B cell (primary cell): ENCODE measurements at regions not wholly inside any gene's neighbourhood (a gene's known extent, or its start where the extent isn't known, plus 50 kb on each side); places are given as distances from the start of the nearest gene placed in this dataset.

Experiments used
- ATAC-seq: fragments of 200-7000 bp; cut with Tn5 transposase; one replicate; pipeline ENCODE4 v1.10.0; 2021; ENCODE audit warnings: low read depth, mild to moderate bottlenecking, moderate number of reproducible peaks, moderate library complexity
- CTCF ChIA-PET: fragments of 350-600 bp; sonication (Branson Sonifier 250); formaldehyde crosslinking; loops from one replicate; lab custom pipeline; 2021; ENCODE audit warnings: antibody characterized with exemption, inconsistent platforms; lab: Charles Lee
- POLR2A ChIA-PET: fragments of 350-600 bp; sonication (Branson Sonifier 250); formaldehyde crosslinking; loops from one replicate; lab custom pipeline; 2021; ENCODE audit warnings: antibody characterized with exemption; lab: Charles Lee
- DNase-seq: peaks from one replicate; pipeline ENCODE4 v3.0.0; 2013
- H2AFZ ChIP-seq: 2 replicates; pipeline ENCODE4 v1.6.1; 2012; ENCODE audit warnings: mild to moderate bottlenecking, low read depth, low read length; ENCODE audit not compliant: insufficient read depth, poor library complexity, severe bottlenecking
- H3K27ac ChIP-seq, 2 donors: 1 replicate in 1 of 2; 2 replicates in 1 of 2; pipeline ENCODE4 v1.5.1; 2012 to 2013; ENCODE audit warnings: low read length in 2 of 2, mild to moderate bottlenecking in 2 of 2, moderate library complexity in 1 of 2
- H3K27me3 ChIP-seq, 4 experiments: fragments of 200-600 bp in 1 of 4; sonication (generic) in 1 of 4; replicated peaks in 1 of 4; 1 replicate in 2 of 4; 2 replicates in 2 of 4; pipeline versions ENCODE4 v1.6.1 to v1.7.0; 2013 to 2016; ENCODE audit warnings: low read length in 3 of 4, mild to moderate bottlenecking in 2 of 4, mixed read lengths in 1 of 4, moderate library complexity in 1 of 4; ENCODE audit not compliant: insufficient read depth in 4 of 4, control insufficient read depth in 3 of 4; ENCODE audit errors: control extremely low read depth in 1 of 4
- H3K36me3 ChIP-seq, 2 experiments: replicated peaks in 1 of 2; 1 replicate in 1 of 2; 2 replicates in 1 of 2; pipeline versions ENCODE4 v1.6.1 to v1.7.1; 2013; ENCODE audit warnings: low read length in 1 of 2; ENCODE audit not compliant: insufficient read depth in 2 of 2, control insufficient read depth in 1 of 2; ENCODE audit errors: control extremely low read depth in 1 of 2, extremely low read depth in 1 of 2
- H3K4me1 ChIP-seq, 2 donors: fragments of 200-600 bp in 1 of 2; sonication (generic) in 1 of 2; 1 replicate in 1 of 2; 2 replicates in 1 of 2; pipeline versions ENCODE4 v1.5.1 to v1.6.1; 2013 to 2017; ENCODE audit warnings: low read length in 2 of 2; ENCODE audit not compliant: control insufficient read depth in 2 of 2, insufficient read depth in 2 of 2
- H3K4me2 ChIP-seq: replicated peaks from 2 replicates; pipeline ENCODE3; 2012; ENCODE audit warnings: mild to moderate bottlenecking, low read depth, low read length; ENCODE audit not compliant: poor library complexity, severe bottlenecking
- H3K4me3 ChIP-seq, 5 experiments: fragments of 200-600 bp in 1 of 5; sonication (generic) in 1 of 5; 1 replicate in 3 of 5; 2 replicates in 2 of 5; pipeline versions ENCODE4 v1.5.1 to v1.7.0; 2011 to 2016; ENCODE audit warnings: low read length in 4 of 5, mild to moderate bottlenecking in 4 of 5, low read depth in 2 of 5, control low read depth in 1 of 5, moderate library complexity in 1 of 5; ENCODE audit not compliant: insufficient read depth in 1 of 5; ENCODE audit errors: control extremely low read depth in 1 of 5, extremely low read depth in 1 of 5
- H3K79me2 ChIP-seq: fragments of 200-600 bp; sonication (generic); one replicate; pipeline ENCODE4 v1.6.0; 2016; ENCODE audit warnings: low read length; ENCODE audit not compliant: control insufficient read depth, insufficient read depth
- H3K9ac ChIP-seq: fragments of 200-600 bp; sonication (generic); 2 replicates; pipeline ENCODE4 v1.6.1; 2017; ENCODE audit warnings: mild to moderate bottlenecking, low read length, moderate library complexity
- H3K9me3 ChIP-seq, 3 donors: one replicate each; pipeline versions ENCODE4 v1.6.1 to v1.7.1; 2013; ENCODE audit warnings: low read length in 2 of 3; ENCODE audit not compliant: control insufficient read depth in 2 of 3, insufficient read depth in 1 of 3; ENCODE audit errors: control extremely low read depth in 1 of 3
- H4K20me1 ChIP-seq: 2 replicates; pipeline ENCODE4 v1.6.0; 2012; ENCODE audit warnings: mild to moderate bottlenecking, low read length; ENCODE audit not compliant: insufficient read depth, control insufficient read depth, poor library complexity, severe bottlenecking
- H3K27ac Mint-ChIP-seq: one replicate; pipeline ENCODE4 v1.8.0; 2021; ENCODE audit warnings: mixed read lengths
- H3K27me3 Mint-ChIP-seq: one replicate; pipeline ENCODE4 v1.8.0; 2021; ENCODE audit warnings: mixed read lengths
- H3K4me1 Mint-ChIP-seq: one replicate; pipeline ENCODE4 v1.8.0; 2021; ENCODE audit warnings: mixed read lengths
- H3K4me3 Mint-ChIP-seq: one replicate; pipeline ENCODE4 v1.8.0; 2021; ENCODE audit warnings: mixed read lengths
- H3K9me3 Mint-ChIP-seq: one replicate; pipeline ENCODE4 v1.8.0; 2022; ENCODE audit warnings: mixed read lengths; ENCODE audit not compliant: insufficient read depth
- EZH2 ChIP-seq: IDR thresholded peaks from 2 replicates; pipeline ENCODE4 v1.6.1; 2012; ENCODE audit warnings: borderline replicate concordance, low read depth, mild to moderate bottlenecking, moderate library complexity, low read length; ENCODE audit not compliant: insufficient read depth, poor library complexity, severe bottlenecking
- WGBS: methylation state at CpG from one replicate; pipeline ENCODE4 v1.1.5; 2013; ENCODE audit warnings: missing lambda C conversion rate; ENCODE audit not compliant: insufficient coverage; 5-methylcytosine and 5-hydroxymethylcytosine counted together
- intact Hi-C: fragments of 100-400 bp; cut with micrococcal nuclease; formaldehyde crosslinking; loops from one replicate; pipeline ENCODE4 v1.10.0; 2022
- TF ChIP-seq, protein P1 (sequence below): fragments of 200-600 bp; IDR thresholded peaks from one replicate; pipeline ENCODE4 v1.8.0; 2022; ENCODE audit warnings: antibody characterized with exemption, mild to moderate bottlenecking

DNA sequence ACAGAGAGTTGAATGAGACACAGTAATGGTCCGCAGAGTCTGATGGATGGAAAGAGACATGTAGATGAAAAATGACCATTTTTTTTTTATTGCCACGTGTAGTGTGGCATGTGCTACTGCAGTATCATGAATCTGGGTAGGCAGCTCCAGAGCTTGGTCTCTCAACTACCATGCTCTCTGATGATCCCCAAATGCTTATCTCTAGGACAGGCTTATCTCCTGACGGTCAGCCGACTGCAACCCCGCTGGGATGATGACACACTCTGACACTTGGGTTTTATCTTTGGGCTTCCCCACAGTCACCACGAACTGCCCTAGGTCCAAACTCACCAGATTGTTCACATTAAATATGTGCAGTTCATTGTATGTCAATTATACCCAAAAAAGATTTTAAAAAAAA lies 239.7 kb downstream of the QDPR start:
- no peak for TF ChIP-seq EZH2
- TF ChIP-seq, protein P1, sequence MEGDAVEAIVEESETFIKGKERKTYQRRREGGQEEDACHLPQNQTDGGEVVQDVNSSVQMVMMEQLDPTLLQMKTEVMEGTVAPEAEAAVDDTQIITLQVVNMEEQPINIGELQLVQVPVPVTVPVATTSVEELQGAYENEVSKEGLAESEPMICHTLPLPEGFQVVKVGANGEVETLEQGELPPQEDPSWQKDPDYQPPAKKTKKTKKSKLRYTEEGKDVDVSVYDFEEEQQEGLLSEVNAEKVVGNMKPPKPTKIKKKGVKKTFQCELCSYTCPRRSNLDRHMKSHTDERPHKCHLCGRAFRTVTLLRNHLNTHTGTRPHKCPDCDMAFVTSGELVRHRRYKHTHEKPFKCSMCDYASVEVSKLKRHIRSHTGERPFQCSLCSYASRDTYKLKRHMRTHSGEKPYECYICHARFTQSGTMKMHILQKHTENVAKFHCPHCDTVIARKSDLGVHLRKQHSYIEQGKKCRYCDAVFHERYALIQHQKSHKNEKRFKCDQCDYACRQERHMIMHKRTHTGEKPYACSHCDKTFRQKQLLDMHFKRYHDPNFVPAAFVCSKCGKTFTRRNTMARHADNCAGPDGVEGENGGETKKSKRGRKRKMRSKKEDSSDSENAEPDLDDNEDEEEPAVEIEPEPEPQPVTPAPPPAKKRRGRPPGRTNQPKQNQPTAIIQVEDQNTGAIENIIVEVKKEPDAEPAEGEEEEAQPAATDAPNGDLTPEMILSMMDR, result no peak
- no peaks in the 10 kb centered on the region for H3K27me3 Mint-ChIP-seq
- H3K79me2 ChIP-seq, result no peaks in the 10 kb centered on the region
- no peak overlapping the region for H3K27ac Mint-ChIP-seq
- no peaks in the 10 kb centered on the region for H3K4me1 Mint-ChIP-seq
- H3K9me3 Mint-ChIP-seq, result no peaks in the 10 kb centered on the region
- WGBS, result 94% methylated on average over 3 of the region's 6 CpGs
- H2AFZ ChIP-seq, result no peak overlapping the region
- no peak overlapping the region for H3K27ac ChIP-seq
- intact Hi-C loops, result no loop called here
- H3K9ac ChIP-seq, result no peak overlapping the region
- ChIA-PET CTCF (no interaction called here), POLR2A (no interaction called here)
- H3K4me2 ChIP-seq, result no peak overlapping the region
- H3K4me1 ChIP-seq, result no peaks in the 10 kb centered on the region
- ATAC-seq, result no peak
- no peaks in the 10 kb centered on the region for H4K20me1 ChIP-seq
- H3K4me3 Mint-ChIP-seq, result no peak overlapping the region
- H3K9me3 ChIP-seq, result no peaks in the 10 kb centered on the region
- DNase-seq, result no peak
- H3K36me3 ChIP-seq, result no peaks in the 10 kb centered on the region
- no peak overlapping the region for H3K4me3 ChIP-seq
- H3K27me3 ChIP-seq, result peaks cover 0 to 3% (median 0%) of the 10 kb centered on the region in 4 experiments

DNA sequence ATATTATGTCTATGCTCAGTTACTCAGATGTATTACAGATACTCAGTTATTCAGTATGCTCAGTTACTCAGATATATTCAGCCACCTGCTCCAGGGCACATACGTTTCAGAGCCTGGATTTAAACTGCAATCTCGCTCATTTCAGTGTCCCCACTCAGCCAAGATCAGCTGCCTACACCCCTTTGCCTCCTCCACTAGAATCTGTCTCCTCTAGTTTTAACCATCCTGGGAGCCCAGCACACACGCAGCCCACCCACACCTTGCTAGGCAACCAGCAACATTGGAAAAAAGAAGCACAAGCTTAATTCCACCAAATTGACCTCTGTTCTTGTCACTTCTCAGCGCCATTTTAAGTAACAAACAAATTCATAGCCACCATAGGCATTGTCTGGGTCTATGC lies 246.2 kb downstream of the QDPR start:
- no peaks in the 10 kb centered on the region for H3K27me3 Mint-ChIP-seq
- no peak for ATAC-seq
- Histone ChIP-seq H3K9me3 (no peaks in the 10 kb centered on the region), H3K27ac (no peak overlapping the region), H3K79me2 (no peaks in the 10 kb centered on the region), H2AFZ (no peak overlapping the region), H3K36me3 (no peaks in the 10 kb centered on the region), H3K4me1 (no peaks in the 10 kb centered on the region), H3K4me2 (no peak overlapping the region), H3K4me3 (no peak overlapping the region), H4K20me1 (no peaks in the 10 kb centered on the region), H3K9ac (no peak overlapping the region), H3K27me3 (no peaks in the 10 kb centered on the region)
- CTCF ChIA-PET, result no interaction called here
- no peak overlapping the region for H3K27ac Mint-ChIP-seq
- DNase-seq, result no peak
- H3K4me3 Mint-ChIP-seq, result no peak overlapping the region
- no peaks in the 10 kb centered on the region for H3K4me1 Mint-ChIP-seq
- no peaks in the 10 kb centered on the region for H3K9me3 Mint-ChIP-seq
- POLR2A ChIA-PET, result no interaction called here
- TF ChIP-seq, protein P1, result no peak
- no peak for TF ChIP-seq EZH2
- intact Hi-C loops, result no loop called here
- 87% methylated on average over 3 of the region's 4 CpGs for WGBS
